NAMALWA (cell line): ENCODE measurements at regions not wholly inside any gene's neighbourhood (a gene's known extent, or its start where the extent isn't known, plus 50 kb on each side); places are given as distances from the start of the nearest gene placed in this dataset.
"Not testable (repeated sequence)": the region's sequence is repeated elsewhere in the genome, so short reads cannot be mapped to it uniquely, and the experiment has no call there.

Experiments used
- DNase-seq: peaks from one replicate; pipeline ENCODE4 v3.0.0-alpha.2; 2015; ENCODE audit warnings: low spot score

- no peak for DNase-seq
Measured at GRCh38 chr2:180695586-180696401, 284.6 kb upstream of the UBE2E3 start.

- DNase-seq = peak; percentile 23
Measured at GRCh38 chr2:180694445-180695421, 285.7 kb upstream of the UBE2E3 start.

- no peak for DNase-seq
Measured at GRCh38 chr2:180692322-180692721, 288.1 kb upstream of the UBE2E3 start.

- not testable (repeated sequence) for DNase-seq
Measured at GRCh38 chr2:180691855-180692223, 288.6 kb upstream of the UBE2E3 start.

- not testable (repeated sequence) for DNase-seq
Measured at GRCh38 chr2:180691186-180691854, 289.1 kb upstream of the UBE2E3 start.

- DNase-seq = no peak
Measured at GRCh38 chr2:180690611-180691010, 289.8 kb upstream of the UBE2E3 start.

GRCh38 chr2:180682871-180683270 is 297.5 kb upstream of the UBE2E3 start:
- no peak for DNase-seq

GRCh38 chr2:180679693-180680092 is 300.7 kb upstream of the UBE2E3 start:
- no peak for DNase-seq

- DNase-seq = no peak
Measured at GRCh38 chr2:180678625-180678972, 301.8 kb upstream of the UBE2E3 start.

GRCh38 chr2:180677930-180678624 is 302.3 kb upstream of the UBE2E3 start:
- DNase-seq = no peak

- DNase-seq = no peak
Measured at GRCh38 chr2:180677200-180677599, 303.2 kb upstream of the UBE2E3 start.

GRCh38 chr2:180676520-180677025 is 303.8 kb upstream of the UBE2E3 start:
- DNase-seq = no peak

- no peak for DNase-seq
Measured at GRCh38 chr2:180675170-180675569, 305.2 kb upstream of the UBE2E3 start.

- DNase-seq = no peak
Measured at GRCh38 chr2:180672377-180672776, 308.0 kb upstream of the UBE2E3 start.

- DNase-seq = no peak
Measured at GRCh38 chr2:180670302-180671003, 310.0 kb upstream of the UBE2E3 start.

GRCh38 chr2:180669016-180669415 is 311.4 kb upstream of the UBE2E3 start:
- no peak for DNase-seq

- DNase-seq = no peak
Measured at GRCh38 chr2:180664507-180664906, 315.9 kb upstream of the UBE2E3 start.

- DNase-seq = peak; percentile 20
Measured at GRCh38 chr2:180662941-180663471, 317.4 kb upstream of the UBE2E3 start.

GRCh38 chr2:180662521-180662920 is 317.9 kb upstream of the UBE2E3 start:
- no peak for DNase-seq

GRCh38 chr2:180661686-180662030 is 318.7 kb upstream of the UBE2E3 start:
- no peak for DNase-seq
